H1 (cell line): ENCODE measurements at regions not wholly inside any gene's neighbourhood (a gene's known extent, or its start where the extent isn't known, plus 50 kb on each side); places are given as distances from the start of the nearest gene placed in this dataset.

Source experiments
- CTCF ChIA-PET: fragments of 300-600 bp; sonication (Branson Sonifier 250); formaldehyde crosslinking; loops from one replicate; lab custom pipeline; 2021; ENCODE audit not compliant: partially characterized antibody; lab: Charles Lee
- POLR2A ChIA-PET: fragments of 300-600 bp; sonication (Branson Sonifier 250); formaldehyde crosslinking; loops from one replicate; lab custom pipeline; 2021; ENCODE audit warnings: inconsistent platforms; ENCODE audit not compliant: partially characterized antibody; lab: Charles Lee
- DNase-seq, 2 experiments: peaks; one replicate each; pipeline versions ENCODE4 v3.0.0 to v3.0.0-alpha.2; 2010 to 2022; ENCODE audit warnings: low spot score in 2 of 2, low read depth in 1 of 2, mixed read lengths in 1 of 2
- FAIRE-seq: peaks from 2 replicates; lab custom pipeline; 2011; peaks lifted over from hg19 to GRCh38; lab: Jason Lieb, UNC
- H2AFZ ChIP-seq: 2 replicates; pipeline ENCODE4 v1.8.1; 2012; ENCODE audit warnings: low read length, inconsistent platforms
- H2AK5ac ChIP-seq: 2 replicates; pipeline ENCODE4 v1.6.1; 2013; ENCODE audit warnings: low read depth, low read length
- H2BK120ac ChIP-seq: replicated peaks from 2 replicates; pipeline ENCODE3; 2013; ENCODE audit warnings: low read depth, low read length, inconsistent platforms
- H2BK12ac ChIP-seq: 2 replicates; pipeline ENCODE4 v1.6.1; 2013; ENCODE audit warnings: low read depth, low read length
- H2BK15ac ChIP-seq: 2 replicates; pipeline ENCODE4 v1.6.1; 2013; ENCODE audit warnings: low read length
- H2BK20ac ChIP-seq: 2 replicates; pipeline ENCODE4 v1.6.1; 2013; ENCODE audit warnings: low read length
- H2BK5ac ChIP-seq: 2 replicates; pipeline ENCODE4 v1.6.1; 2013; ENCODE audit warnings: low read depth, low read length
- H3K14ac ChIP-seq: 2 replicates; pipeline ENCODE4 v1.6.1; 2013; ENCODE audit warnings: inconsistent platforms; ENCODE audit not compliant: insufficient read length
- H3K18ac ChIP-seq: 2 replicates; pipeline ENCODE4 v1.6.1; 2013; ENCODE audit warnings: low read length; ENCODE audit errors: extremely low read depth
- H3K23ac ChIP-seq: 2 replicates; pipeline ENCODE4 v1.6.1; 2013; ENCODE audit warnings: inconsistent platforms; ENCODE audit not compliant: insufficient read length
- H3K23me2 ChIP-seq: 2 replicates; pipeline ENCODE4 v1.6.1; 2013; ENCODE audit warnings: low read depth, low read length
- H3K27ac ChIP-seq: 2 replicates; pipeline ENCODE4 v1.6.1; 2011; ENCODE audit warnings: low read depth, low read length, inconsistent platforms
- H3K27me3 ChIP-seq, 4 experiments: replicated peaks in 1 of 4; 1 replicate in 1 of 4; 2 replicates in 3 of 4; pipeline versions ENCODE4 v1.6.1 to v1.8.1; 2011 to 2013; ENCODE audit warnings: low read length in 3 of 4, mild to moderate bottlenecking in 3 of 4, inconsistent platforms in 2 of 4, mixed read lengths in 2 of 4, moderate library complexity in 1 of 4; ENCODE audit not compliant: control insufficient read depth in 3 of 4, insufficient read depth in 3 of 4; ENCODE audit errors: extremely low read depth in 1 of 4
- H3K36me3 ChIP-seq, 4 experiments: 2 replicates each; pipeline versions ENCODE4 v1.6.1 to v1.8.1; 2011 to 2013; ENCODE audit warnings: mild to moderate bottlenecking in 4 of 4, low read length in 3 of 4, moderate library complexity in 2 of 4, control low read depth in 1 of 4, inconsistent platforms in 1 of 4; ENCODE audit not compliant: insufficient read depth in 4 of 4, control insufficient read depth in 2 of 4
- H3K4ac ChIP-seq: replicated peaks from 2 replicates; pipeline ENCODE3; 2013; ENCODE audit warnings: low read length, low read depth, mixed read lengths, inconsistent platforms; ENCODE audit not compliant: insufficient read length
- H3K4me1 ChIP-seq, 4 experiments: replicated peaks in 1 of 4; 1 replicate in 1 of 4; 2 replicates in 3 of 4; pipeline versions ENCODE4 v1.6.1 to v1.8.1; 2011 to 2013; ENCODE audit warnings: low read length in 3 of 4, inconsistent platforms in 2 of 4, mixed read lengths in 1 of 4; ENCODE audit not compliant: insufficient read depth in 4 of 4, control insufficient read depth in 3 of 4
- H3K4me2 ChIP-seq, 2 experiments: 2 replicates each; pipeline versions ENCODE4 v1.6.1 to v1.8.1; 2011 to 2013; ENCODE audit warnings: low read depth in 2 of 2, low read length in 2 of 2, control low read depth in 1 of 2, inconsistent platforms in 1 of 2, mild to moderate bottlenecking in 1 of 2; ENCODE audit not compliant: insufficient read depth in 1 of 2
- H3K4me3 ChIP-seq, 4 experiments: fragments of 200-600, 300-600 bp in 1 of 4; sonication (generic), shearing (Covaris generic), sonication (Bioruptor Twin) in 1 of 4; 2 replicates each; pipeline versions ENCODE4 v1.5.1 to v1.8.1; 2011 to 2016; ENCODE audit warnings: low read length in 4 of 4, low read depth in 3 of 4, control low read depth in 2 of 4, inconsistent platforms in 2 of 4, mild to moderate bottlenecking in 2 of 4, mixed read lengths in 1 of 4, moderate library complexity in 1 of 4; ENCODE audit not compliant: insufficient read depth in 2 of 4; ENCODE audit errors: extremely low read depth in 1 of 4
- H3K56ac ChIP-seq: replicated peaks from 2 replicates; pipeline ENCODE3; 2013; ENCODE audit warnings: low read depth, mild to moderate bottlenecking, mixed read lengths, low read length, inconsistent platforms; ENCODE audit not compliant: insufficient read length
- H3K79me1 ChIP-seq: 2 replicates; pipeline ENCODE4 v1.6.1; 2013; ENCODE audit warnings: low read depth, low read length, control low read depth
- H3K79me2 ChIP-seq, 2 experiments: 2 replicates each; pipeline versions ENCODE4 v1.6.1 to v1.8.1; 2012 to 2013; ENCODE audit warnings: low read length in 2 of 2, mild to moderate bottlenecking in 2 of 2, inconsistent platforms in 1 of 2; ENCODE audit not compliant: insufficient read depth in 2 of 2, control insufficient read depth in 1 of 2
- H3K9ac ChIP-seq, 4 experiments: replicated peaks in 1 of 4; 1 replicate in 1 of 4; 2 replicates in 3 of 4; pipeline versions ENCODE4 v1.6.1 to v1.8.1; 2011 to 2013; ENCODE audit warnings: low read depth in 3 of 4, low read length in 3 of 4, control low read depth in 2 of 4, mild to moderate bottlenecking in 2 of 4, moderate library complexity in 2 of 4, inconsistent platforms in 1 of 4; ENCODE audit errors: extremely low read depth in 1 of 4
- H3K9me3 ChIP-seq, 2 experiments: 2 replicates each; pipeline versions ENCODE4 v1.6.1 to v1.8.1; 2012 to 2013; ENCODE audit warnings: mild to moderate bottlenecking in 2 of 2, moderate library complexity in 2 of 2, control low read depth in 1 of 2, inconsistent platforms in 1 of 2, low read depth in 1 of 2, low read length in 1 of 2, mixed read lengths in 1 of 2; ENCODE audit not compliant: insufficient read depth in 2 of 2
- H4K20me1 ChIP-seq, 2 experiments: replicated peaks in 1 of 2; 2 replicates each; pipeline versions ENCODE3 to v1.8.1; 2011 to 2013; ENCODE audit warnings: inconsistent platforms in 2 of 2, low read length in 2 of 2, mild to moderate bottlenecking in 1 of 2; ENCODE audit not compliant: insufficient read depth in 2 of 2, control insufficient read depth in 1 of 2
- H4K5ac ChIP-seq: 2 replicates; pipeline ENCODE4 v1.6.1; 2013; ENCODE audit warnings: low read length, low read depth, mixed read lengths, inconsistent platforms; ENCODE audit not compliant: insufficient read length
- H4K8ac ChIP-seq: 2 replicates; pipeline ENCODE4 v1.8.0; 2013; ENCODE audit warnings: mild to moderate bottlenecking, moderate library complexity, low read length, inconsistent platforms; ENCODE audit not compliant: insufficient read depth; ENCODE audit errors: extremely low read depth
- H4K91ac ChIP-seq: replicated peaks from 2 replicates; pipeline ENCODE3; 2013; ENCODE audit warnings: low read length, mixed read lengths, inconsistent platforms; ENCODE audit not compliant: insufficient read length
- CREB1 ChIP-seq: IDR thresholded peaks from 2 replicates; pipeline ENCODE4 v1.6.1; 2012; ENCODE audit warnings: inconsistent platforms
- WGBS, 2 experiments: shearing (Covaris generic) in 1 of 2; methylation state at CpG; one replicate each; pipeline versions ENCODE4 v1.1.6 to v1.1.7; 2013 to 2015; ENCODE audit warnings: low lambda C conversion rate in 2 of 2, mixed read lengths in 2 of 2, inconsistent platforms in 1 of 2, low coverage in 1 of 2, missing lambda C conversion rate in 1 of 2; ENCODE audit not compliant: insufficient replicate concordance in 2 of 2, insufficient coverage in 1 of 2, insufficient read length in 1 of 2; ENCODE audit errors: extremely low coverage in 1 of 2, missing lambda C conversion rate in 1 of 2; 5-methylcytosine and 5-hydroxymethylcytosine counted together

DNA sequence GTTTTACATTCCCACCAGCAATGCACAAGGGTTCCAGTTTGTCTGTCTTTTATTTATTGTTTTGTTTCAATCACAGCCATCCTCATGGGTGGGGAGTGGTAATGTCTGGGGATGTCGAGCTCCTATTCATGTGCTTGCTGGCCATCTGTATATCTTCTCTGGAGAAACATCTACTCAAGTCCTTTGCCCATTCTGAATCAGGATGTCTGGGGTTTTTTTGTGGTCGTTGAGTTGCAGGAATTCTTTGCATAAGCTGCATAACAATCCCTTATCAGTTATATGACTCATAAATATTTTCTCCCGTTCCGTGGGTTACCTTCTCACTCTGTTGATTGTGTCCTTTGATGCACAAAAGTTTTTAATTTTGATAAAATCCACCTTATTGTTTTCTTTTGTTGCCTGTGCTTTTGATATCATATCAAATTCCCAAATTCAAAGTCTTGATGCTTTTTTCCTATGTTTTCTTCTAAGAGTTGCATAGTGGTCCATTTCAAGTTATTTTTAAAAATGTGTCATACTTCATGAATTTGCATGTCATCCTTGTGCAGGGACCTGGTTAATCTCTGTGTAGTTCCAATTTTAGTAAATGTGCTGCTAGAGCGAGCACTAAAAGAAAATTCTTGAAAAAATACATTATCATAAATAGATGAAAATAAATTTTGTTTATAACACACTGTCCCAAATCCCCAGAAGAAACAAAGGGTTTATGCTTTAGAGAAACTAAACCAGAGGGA, 54.9 kb upstream of the PDE10A start:
- H3K27me3 ChIP-seq: no peaks in the 10 kb centered on the region
- no peak overlapping the region for H2BK120ac ChIP-seq
- FAIRE-seq: no peak
- no peak overlapping the region for H2BK20ac ChIP-seq
- H4K91ac ChIP-seq: no peak overlapping the region
- no peak overlapping the region for H3K9ac ChIP-seq
- no peak overlapping the region for H4K8ac ChIP-seq
- no peak overlapping the region for H3K27ac ChIP-seq
- no peaks in the 10 kb centered on the region for H3K36me3 ChIP-seq
- DNase-seq: no peak
- TF ChIP-seq CREB1: no peak
- H3K79me1 ChIP-seq: no peaks in the 10 kb centered on the region
- ChIA-PET CTCF (interaction anchor here (0.6 to 1.1 kb wide), 3 partner anchors 9 to 1241 kb away, joined by 3 read pairs; no protein-coding TSS in a partner anchor), POLR2A (interaction anchor here (0.7 kb wide), 1 partner anchor 111 kb away, joined by 4 read pairs; no protein-coding TSS in a partner anchor)
- H3K4me1 ChIP-seq: no peaks in the 10 kb centered on the region
- H3K18ac ChIP-seq: no peak overlapping the region
- no peak overlapping the region for H2BK5ac ChIP-seq
- no peak overlapping the region for H2BK12ac ChIP-seq
- H3K79me2 ChIP-seq: no peaks in the 10 kb centered on the region
- no peak overlapping the region for H3K4ac ChIP-seq
- H4K20me1 ChIP-seq: no peaks in the 10 kb centered on the region
- 54% methylated on average over 5 of the region's 5 CpGs; no CpG with 5 or more reads in 1 of the 2 experiments for WGBS, 2 experiments
- no peaks in the 10 kb centered on the region for H3K23me2 ChIP-seq
- no peak overlapping the region for H3K23ac ChIP-seq
- H2BK15ac ChIP-seq: no peak overlapping the region
- H4K5ac ChIP-seq: no peak overlapping the region
- no peak overlapping the region for H3K4me2 ChIP-seq
- H3K56ac ChIP-seq: no peak overlapping the region
- no peak overlapping the region for H2AK5ac ChIP-seq
- H3K4me3 ChIP-seq: no peak overlapping the region
- H3K14ac ChIP-seq: no peak overlapping the region
- H3K9me3 ChIP-seq: no peaks in the 10 kb centered on the region
- H2AFZ ChIP-seq: no peak overlapping the region
